ENCODE measurements at regions not wholly inside any gene's neighbourhood (a gene's known extent, or its start where the extent isn't known, plus 50 kb on each side); places are given as distances from the start of the nearest gene placed in this dataset.

DNA sequence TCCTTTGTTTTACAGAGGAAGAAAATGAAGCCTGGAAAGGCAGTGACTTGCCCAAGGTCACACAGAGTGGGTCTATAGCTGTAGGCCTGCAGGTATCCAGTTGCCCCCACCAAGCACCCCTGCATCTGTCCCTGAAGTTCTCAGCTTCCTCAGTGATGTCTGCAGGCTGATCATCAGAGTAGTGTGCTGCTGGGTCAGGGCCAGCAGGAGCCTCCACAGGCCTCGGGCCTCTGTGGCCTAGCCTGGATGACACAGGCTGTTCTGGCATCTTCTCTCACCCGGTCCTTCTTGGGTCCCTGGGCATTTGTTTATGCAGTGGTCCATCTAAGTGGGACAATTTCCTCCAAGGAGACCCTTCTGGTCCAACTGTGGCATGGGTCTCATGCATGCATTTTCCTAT, 74.8 kb upstream of the E2F8 start:
- TF ChIP-seq, protein P1, sequence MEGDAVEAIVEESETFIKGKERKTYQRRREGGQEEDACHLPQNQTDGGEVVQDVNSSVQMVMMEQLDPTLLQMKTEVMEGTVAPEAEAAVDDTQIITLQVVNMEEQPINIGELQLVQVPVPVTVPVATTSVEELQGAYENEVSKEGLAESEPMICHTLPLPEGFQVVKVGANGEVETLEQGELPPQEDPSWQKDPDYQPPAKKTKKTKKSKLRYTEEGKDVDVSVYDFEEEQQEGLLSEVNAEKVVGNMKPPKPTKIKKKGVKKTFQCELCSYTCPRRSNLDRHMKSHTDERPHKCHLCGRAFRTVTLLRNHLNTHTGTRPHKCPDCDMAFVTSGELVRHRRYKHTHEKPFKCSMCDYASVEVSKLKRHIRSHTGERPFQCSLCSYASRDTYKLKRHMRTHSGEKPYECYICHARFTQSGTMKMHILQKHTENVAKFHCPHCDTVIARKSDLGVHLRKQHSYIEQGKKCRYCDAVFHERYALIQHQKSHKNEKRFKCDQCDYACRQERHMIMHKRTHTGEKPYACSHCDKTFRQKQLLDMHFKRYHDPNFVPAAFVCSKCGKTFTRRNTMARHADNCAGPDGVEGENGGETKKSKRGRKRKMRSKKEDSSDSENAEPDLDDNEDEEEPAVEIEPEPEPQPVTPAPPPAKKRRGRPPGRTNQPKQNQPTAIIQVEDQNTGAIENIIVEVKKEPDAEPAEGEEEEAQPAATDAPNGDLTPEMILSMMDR (IDR thresholded peaks at IDR 0.05): no peak
- TF ChIP-seq POLR2A (IDR thresholded peaks at IDR 0.05): no peak
- no peak for TF ChIP-seq EP300 (IDR thresholded peaks at IDR 0.05)
